Gastrocnemius medialis (tissue), 4 donors: ENCODE measurements at regions not wholly inside any gene's neighbourhood (a gene's known extent, or its start where the extent isn't known, plus 50 kb on each side); places are given as distances from the start of the nearest gene placed in this dataset.
"Not testable (repeated sequence)": the region's sequence is repeated elsewhere in the genome, so short reads cannot be mapped to it uniquely, and the experiment has no call there.

ENCODE experiments used
- ATAC-seq, 2 donors: fragments of 150-250 bp; one replicate each; pipeline ENCODE4 v1.9.1; 2016
- DNase-seq, 2 donors: peaks; one replicate each; pipeline ENCODE4 v3.0.0-alpha.2; 2019
- H3K27ac ChIP-seq, 4 donors: fragments of 200-600 bp; sonication (generic); 1 replicate in 1 of 4; 2 replicates in 3 of 4; pipeline ENCODE4 v1.5.1; 2016 to 2018; ENCODE audit warnings: mild to moderate bottlenecking in 2 of 4, moderate library complexity in 1 of 4
- H3K27me3 ChIP-seq, 3 donors: fragments of 200-600 bp; sonication (generic) in 2 of 3; 1 replicate in 1 of 3; 2 replicates in 2 of 3; pipeline versions ENCODE4 v1.5.1 to v1.6.0; 2016 to 2019; ENCODE audit warnings: mild to moderate bottlenecking in 1 of 3, moderate library complexity in 1 of 3
- H3K36me3 ChIP-seq, 2 donors: fragments of 200-600 bp; sonication (generic) in 1 of 2; one replicate each; pipeline ENCODE4 v1.5.1; 2017 to 2018
- H3K4me1 ChIP-seq, 2 donors: fragments of 200-600 bp; sonication (generic) in 1 of 2; one replicate each; pipeline ENCODE4 v1.5.1; 2016 to 2017; ENCODE audit warnings: mild to moderate bottlenecking in 2 of 2
- H3K4me3 ChIP-seq, 4 donors: fragments of 200-600 bp; sonication (generic) in 3 of 4; 1 replicate in 1 of 4; 2 replicates in 3 of 4; pipeline ENCODE4 v1.5.1; 2016 to 2019; ENCODE audit warnings: mild to moderate bottlenecking in 2 of 4
- H3K9me3 ChIP-seq, 3 donors: fragments of 200-600 bp; sonication (generic) in 2 of 3; 1 replicate in 1 of 3; 2 replicates in 2 of 3; pipeline ENCODE4 v1.5.1; 2016 to 2019
- CTCF ChIP-seq, 5 experiments: fragments of 450-650 bp in 3 of 5; fragments of 200-600 bp in 2 of 5; sonication (generic) in 2 of 5; IDR thresholded peaks in 4 of 5; conservative IDR thresholded peaks in 1 of 5; 1 replicate in 4 of 5; 2 replicates in 1 of 5; pipeline ENCODE4 v1.5.1; 2016 to 2019; ENCODE audit warnings: antibody characterized with exemption in 5 of 5, mild to moderate bottlenecking in 3 of 5, moderate library complexity in 3 of 5
- POLR2A ChIP-seq, 2 donors: fragments of 450-650 bp; IDR thresholded peaks; one replicate each; pipeline ENCODE4 v1.6.1; 2017; ENCODE audit warnings: antibody characterized with exemption in 2 of 2, mild to moderate bottlenecking in 2 of 2, moderate library complexity in 2 of 2
- in situ Hi-C, 4 donors: fragments of 200-750 bp; cut with MboI; loops; one replicate each; pipeline versions ENCODE4 v1.15.0 to v1.8.0; 2017; ENCODE audit warnings: low sequenced_read_pairs in 4 of 4
- intact Hi-C: fragments of 100-400 bp; cut with DNase I; formaldehyde crosslinking; loops from one replicate; pipeline ENCODE4 v1.15.1; 2023; ENCODE audit warnings: low total_unique reads

- DNase-seq = no peak
- H3K27ac ChIP-seq = no peak overlapping the region
- ATAC-seq = no peak
These were observed 197.5 kb downstream of the IGLL1 start for GRCh38 chr22:23382428-23383218.

GRCh38 chr22:23381661-23382427 lies 198.2 kb downstream of the IGLL1 start:
- no peak overlapping the region for H3K27ac ChIP-seq
- in situ Hi-C loops = loop anchor here in 2 of 4 donors (25.0 kb wide), 1 partner anchor 195 kb away; the partner anchor contains the start of gene BCR (in 2 of the 2)
- DNase-seq = no peak

More at GRCh38 chr22:23382428-23383218, 197.5 kb downstream of the IGLL1 start:
- Histone ChIP-seq H3K9me3 (no peaks in the 10 kb centered on the region), H3K27me3 (no peaks in the 10 kb centered on the region), H3K4me3 (no peak overlapping the region), H3K36me3 (no peaks in the 10 kb centered on the region), H3K4me1 (no peaks in the 10 kb centered on the region)
- in situ Hi-C loops = loop anchor here in 2 of 4 donors (25.0 kb wide), 1 partner anchor 195 kb away; the partner anchor contains the start of gene BCR (in 2 of the 2)
- TF ChIP-seq CTCF (IDR thresholded peaks at IDR 0.05 in 4 of 5, conservative IDR thresholded peaks at IDR 0.05 in 1 of 5) = no peak
- no peak for TF ChIP-seq POLR2A (IDR thresholded peaks at IDR 0.05)
- intact Hi-C loops = no loop called here

GRCh38 chr22:23380911-23381310 lies 199.2 kb downstream of the IGLL1 start:
- no peak overlapping the region for H3K27ac ChIP-seq
- in situ Hi-C loops = loop anchor here in 2 of 4 donors (25.0 kb wide), 1 partner anchor 194 kb away; the partner anchor contains the start of gene BCR (in 2 of the 2)
- no peaks in the 10 kb centered on the region for H3K27me3 ChIP-seq
- ATAC-seq = no peak
- no peaks in the 10 kb centered on the region for H3K9me3 ChIP-seq
- intact Hi-C loops = no loop called here
- H3K36me3 ChIP-seq = no peaks in the 10 kb centered on the region
- DNase-seq = no peak
- H3K4me1 ChIP-seq = no peaks in the 10 kb centered on the region
- TF ChIP-seq CTCF (IDR thresholded peaks at IDR 0.05 in 4 of 5, conservative IDR thresholded peaks at IDR 0.05 in 1 of 5) (no peak), POLR2A (IDR thresholded peaks at IDR 0.05) (no peak)
- no peak overlapping the region for H3K4me3 ChIP-seq

More at GRCh38 chr22:23381661-23382427, 198.2 kb downstream of the IGLL1 start:
- H3K9me3 ChIP-seq = no peaks in the 10 kb centered on the region
- H3K4me3 ChIP-seq = no peak overlapping the region
- no peaks in the 10 kb centered on the region for H3K4me1 ChIP-seq
- H3K27me3 ChIP-seq = no peaks in the 10 kb centered on the region
- H3K36me3 ChIP-seq = no peaks in the 10 kb centered on the region
- ATAC-seq = no peak
- intact Hi-C loops = no loop called here
- no peak for TF ChIP-seq CTCF (IDR thresholded peaks at IDR 0.05 in 4 of 5, conservative IDR thresholded peaks at IDR 0.05 in 1 of 5)
- TF ChIP-seq POLR2A (IDR thresholded peaks at IDR 0.05) = no peak

GRCh38 chr22:23380230-23380573 lies 199.9 kb downstream of the IGLL1 start:
- DNase-seq (no peak), ATAC-seq (no peak)
- intact Hi-C loops = no loop called here
- TF ChIP-seq CTCF (IDR thresholded peaks at IDR 0.05 in 4 of 5, conservative IDR thresholded peaks at IDR 0.05 in 1 of 5) (no peak), POLR2A (IDR thresholded peaks at IDR 0.05) (no peak)
- Histone ChIP-seq H3K4me3 (no peak overlapping the region), H3K9me3 (no peaks in the 10 kb centered on the region), H3K27ac (no peak overlapping the region), H3K4me1 (no peaks in the 10 kb centered on the region), H3K27me3 (no peaks in the 10 kb centered on the region), H3K36me3 (no peaks in the 10 kb centered on the region)
- in situ Hi-C loops = loop anchor here in 2 of 4 donors (25.0 kb wide), 1 partner anchor 193 kb away; the partner anchor contains the start of gene BCR (in 2 of the 2)

- ATAC-seq, H3K36me3 ChIP-seq, H3K27ac ChIP-seq, H3K4me1 ChIP-seq, H3K9me3 ChIP-seq, DNase-seq, H3K27me3 ChIP-seq, intact Hi-C loops, H3K4me3 ChIP-seq: not testable (repeated sequence)
- in situ Hi-C loops = loop anchor here in 2 of 4 donors (10.0 to 25.0 kb wide), 2 partner anchors 55 to 192 kb away; partner anchors contain the start of gene BCR (in 2 of the 2)
These were observed 199.4 kb downstream of the BCR start for GRCh38 chr22:23379540-23380229.
